IMR-90 (cell line): ENCODE measurements at regions not wholly inside any gene's neighbourhood (a gene's known extent, or its start where the extent isn't known, plus 50 kb on each side); places are given as distances from the start of the nearest gene placed in this dataset.

Experiments used
- ATAC-seq: fragments of 200-7000 bp; cut with Tn5 transposase; 2 replicates; pipeline ENCODE4 v1.9.1; 2020; ENCODE audit warnings: low read depth, mild to moderate bottlenecking, moderate library complexity
- BruUV-seq: library from RNA; stranded (reverse); fragments of 400-500 nt; replicated peaks from 2 replicates; lab custom pipeline; 2021; lab: Mats Ljungman, UMichigan
- CTCF ChIA-PET: fragments of 300-600 bp; formaldehyde crosslinking; extraction: SDS; loops from one replicate; lab custom pipeline; 2021; ENCODE audit warnings: antibody characterized with exemption; lab: Yijun Ruan, JAX
- POLR2A ChIA-PET: fragments of 300-600 bp; sonication (Branson Sonifier 250); formaldehyde crosslinking; loops from one replicate; lab custom pipeline; 2022; ENCODE audit warnings: antibody characterized with exemption; ENCODE audit not compliant: unreplicated experiment; lab: Charles Lee
- DNase-seq: peaks from one replicate; pipeline ENCODE4 v3.0.0; 2013
- H2AFZ ChIP-seq: replicated peaks from 2 replicates; pipeline ENCODE3; 2013; ENCODE audit warnings: low read length, mild to moderate bottlenecking; ENCODE audit not compliant: poor library complexity
- H2AK5ac ChIP-seq: 2 replicates; pipeline ENCODE4 v1.6.1; 2013; ENCODE audit warnings: low read depth, low read length, inconsistent platforms
- H2AK9ac ChIP-seq: replicated peaks from 2 replicates; pipeline ENCODE3; 2013; ENCODE audit warnings: mild to moderate bottlenecking, low read depth, low read length, moderate library complexity; ENCODE audit not compliant: poor library complexity
- H2BK120ac ChIP-seq: 2 replicates; pipeline ENCODE4 v1.6.1; 2013; ENCODE audit warnings: low read depth, low read length, inconsistent platforms
- H2BK15ac ChIP-seq: 3 replicates; pipeline ENCODE4 v1.6.1; 2013; ENCODE audit warnings: low read depth, low read length, inconsistent platforms
- H2BK20ac ChIP-seq: 2 replicates; pipeline ENCODE4 v1.6.1; 2013; ENCODE audit warnings: low read depth, mild to moderate bottlenecking, inconsistent platforms, low read length, moderate library complexity
- H2BK5ac ChIP-seq: 2 replicates; pipeline ENCODE4 v1.6.1; 2013; ENCODE audit warnings: mild to moderate bottlenecking, low read depth, low read length, inconsistent platforms; ENCODE audit not compliant: poor library complexity, severe bottlenecking
- H3K14ac ChIP-seq: replicated peaks from 2 replicates; pipeline ENCODE4 v1.6.1; 2013; ENCODE audit warnings: low read depth, low read length, inconsistent platforms
- H3K18ac ChIP-seq: 2 replicates; pipeline ENCODE4 v1.6.1; 2013; ENCODE audit warnings: low read depth, low read length, control low read depth
- H3K23ac ChIP-seq: 2 replicates; pipeline ENCODE4 v1.6.1; 2013; ENCODE audit warnings: low read depth, low read length, inconsistent platforms
- H3K27ac ChIP-seq: 2 replicates; pipeline ENCODE4 v1.5.1; 2013; ENCODE audit warnings: mild to moderate bottlenecking, control low read depth, low read length; ENCODE audit not compliant: insufficient read depth
- H3K27me3 ChIP-seq: 2 replicates; pipeline ENCODE4 v1.6.1; 2013; ENCODE audit warnings: low read length; ENCODE audit not compliant: control insufficient read depth, insufficient read depth
- H3K36me3 ChIP-seq: 2 replicates; pipeline ENCODE4 v1.6.1; 2013; ENCODE audit warnings: low read length, mixed read lengths; ENCODE audit not compliant: control insufficient read depth, insufficient read depth
- H3K4ac ChIP-seq: 2 replicates; pipeline ENCODE4 v1.6.1; 2013; ENCODE audit warnings: low read depth, low read length, inconsistent platforms
- H3K4me1 ChIP-seq: 2 replicates; pipeline ENCODE4 v1.6.1; 2013; ENCODE audit warnings: low read length, mixed read lengths; ENCODE audit not compliant: control insufficient read depth, insufficient read depth
- H3K4me2 ChIP-seq: 2 replicates; pipeline ENCODE4 v1.6.1; 2013; ENCODE audit warnings: low read depth, mild to moderate bottlenecking, control low read depth, low read length, moderate library complexity
- H3K4me3 ChIP-seq: 2 replicates; pipeline ENCODE4 v1.5.1; 2013; ENCODE audit warnings: low read depth, mild to moderate bottlenecking, control low read depth, low read length, moderate library complexity; ENCODE audit not compliant: insufficient read depth
- H3K56ac ChIP-seq: 2 replicates; pipeline ENCODE4 v1.6.1; 2013; ENCODE audit warnings: low read length, inconsistent platforms; ENCODE audit not compliant: insufficient read depth; ENCODE audit errors: extremely low read depth
- H3K79me1 ChIP-seq, 2 experiments: 2 replicates each; pipeline ENCODE4 v1.6.1; 2013; ENCODE audit warnings: low read length in 2 of 2, inconsistent platforms in 1 of 2, low read depth in 1 of 2
- H3K9ac ChIP-seq: 2 replicates; pipeline ENCODE4 v1.6.1; 2013; ENCODE audit warnings: low read depth, low read length, control low read depth
- H3K9me1 ChIP-seq: 2 replicates; pipeline ENCODE4 v1.6.1; 2013; ENCODE audit warnings: low read length, inconsistent platforms; ENCODE audit not compliant: insufficient read depth
- H3K9me3 ChIP-seq: 2 replicates; pipeline ENCODE4 v1.6.1; 2013; ENCODE audit warnings: low read length; ENCODE audit not compliant: control insufficient read depth, insufficient read depth
- H4K20me1 ChIP-seq: 2 replicates; pipeline ENCODE4 v1.6.1; 2013; ENCODE audit warnings: low read length, inconsistent platforms; ENCODE audit not compliant: insufficient read depth
- H4K5ac ChIP-seq: 2 replicates; pipeline ENCODE4 v1.6.1; 2013; ENCODE audit warnings: mild to moderate bottlenecking, low read depth, low read length, control low read depth
- H4K8ac ChIP-seq, 2 experiments: 2 replicates each; pipeline ENCODE4 v1.6.1; 2013; ENCODE audit warnings: low read depth in 2 of 2, low read length in 2 of 2, control low read depth in 1 of 2, inconsistent platforms in 1 of 2
- H4K91ac ChIP-seq: 2 replicates; pipeline ENCODE4 v1.6.1; 2013; ENCODE audit warnings: low read depth, low read length, inconsistent platforms; ENCODE audit not compliant: insufficient read depth
- BHLHE40 ChIP-seq: fragments of 150-350 bp; IDR thresholded peaks from 2 replicates; pipeline ENCODE4 v1.6.1; 2016; ENCODE audit warnings: mild to moderate bottlenecking, low read depth, low read length
- CEBPB ChIP-seq: IDR thresholded peaks from 2 replicates; pipeline ENCODE4 v1.6.1; 2012; ENCODE audit warnings: low read depth, low read length, improper control_type of control experiment
- MAFK ChIP-seq: IDR thresholded peaks from 2 replicates; pipeline ENCODE4 v1.6.1; 2012; ENCODE audit warnings: low read depth, low read length, improper control_type of control experiment
- MAZ ChIP-seq: IDR thresholded peaks from 2 replicates; pipeline ENCODE4 v1.6.1; 2012; ENCODE audit warnings: low read depth, mild to moderate bottlenecking, low read length, improper control_type of control experiment, moderate library complexity, borderline replicate concordance
- MXI1 ChIP-seq: IDR thresholded peaks from 2 replicates; pipeline ENCODE4 v1.6.1; 2012; ENCODE audit warnings: low read depth, mild to moderate bottlenecking, low read length, moderate library complexity, borderline replicate concordance
- NFE2L2 ChIP-seq: fragments of 150-350 bp; IDR thresholded peaks from 2 replicates; pipeline ENCODE4 v1.6.1; 2016; ENCODE audit warnings: low read depth, mild to moderate bottlenecking, low read length
- POLR2A ChIP-seq: IDR thresholded peaks from 2 replicates; pipeline ENCODE4 v1.6.1; 2012; ENCODE audit warnings: mild to moderate bottlenecking, low read depth, low read length
- RAD21 ChIP-seq: IDR thresholded peaks from 2 replicates; pipeline ENCODE4 v1.6.1; 2012; ENCODE audit warnings: low read length, improper control_type of control experiment
- RCOR1 ChIP-seq: IDR thresholded peaks from 2 replicates; pipeline ENCODE4 v1.6.1; 2012; ENCODE audit warnings: mild to moderate bottlenecking, low read length, improper control_type of control experiment; ENCODE audit not compliant: insufficient replicate concordance
- RFX5 ChIP-seq: IDR thresholded peaks from 2 replicates; pipeline ENCODE4 v1.8.0; 2012; ENCODE audit warnings: low read depth, mild to moderate bottlenecking, low read length, moderate library complexity
- SMC3 ChIP-seq: fragments of 150-350 bp; IDR thresholded peaks from 2 replicates; pipeline ENCODE4 v1.6.1; 2016; ENCODE audit warnings: low read depth, mild to moderate bottlenecking, antibody characterized with exemption, low read length, moderate library complexity
- WGBS, 2 experiments: methylation state at CpG; one replicate each; pipeline versions ENCODE4 v1.1.5 to v1.1.7; 2013; ENCODE audit warnings: missing lambda C conversion rate in 2 of 2; ENCODE audit not compliant: insufficient read length in 1 of 2; ENCODE audit errors: extremely low coverage in 2 of 2; 5-methylcytosine and 5-hydroxymethylcytosine counted together
- dilution Hi-C: fragments of 300-500 bp; cut with HindIII; formaldehyde crosslinking; loops from one replicate; pipeline ENCODE4 v1.14.3; 2018; ENCODE audit warnings: low sequenced_read_pairs; ENCODE audit not compliant: unreplicated experiment
- in situ Hi-C: fragments of 300-500 bp; cut with MboI; formaldehyde crosslinking; loops from 3 replicates; pipeline ENCODE4 v1.14.3; 2019; ENCODE audit warnings: low sequenced_read_pairs, inconsistent platforms, mixed read lengths
- intact Hi-C: fragments of 100-400 bp; cut with micrococcal nuclease; formaldehyde crosslinking; loops from 2 replicates; pipeline ENCODE4 v1.10.0; 2022
- TF ChIP-seq, protein P1 (sequence below): fragments of 150-350 bp; IDR thresholded peaks from 2 replicates; pipeline ENCODE4 v1.6.1; 2016; ENCODE audit warnings: low read depth, mild to moderate bottlenecking, low read length, moderate library complexity, borderline replicate concordance
- TF ChIP-seq, protein P2 (sequence below): fragments of 150-350 bp; IDR thresholded peaks from 2 replicates; pipeline ENCODE4 v1.6.1; 2017; ENCODE audit warnings: mild to moderate bottlenecking, antibody characterized with exemption, low read length, low read depth

DNA sequence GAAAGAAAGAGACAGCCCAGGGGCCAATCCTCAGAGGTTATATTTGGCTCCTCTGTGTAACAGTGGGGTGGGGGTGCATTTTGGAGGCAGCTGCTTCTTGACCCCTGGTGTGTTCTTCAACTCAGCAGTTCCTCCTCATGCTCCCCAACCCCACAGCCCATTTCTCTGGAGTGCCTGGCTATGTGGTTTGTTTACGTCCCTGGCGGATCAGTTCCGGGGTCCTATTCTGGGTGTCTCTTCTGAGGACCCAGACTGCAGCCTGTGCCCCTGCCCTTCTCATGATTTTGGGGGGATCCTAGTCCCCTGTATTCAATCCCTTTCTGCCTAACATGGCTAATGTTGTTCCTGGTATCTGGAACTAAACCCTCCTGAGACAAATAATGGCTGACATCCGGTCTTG, 70.5 kb upstream of the SULF2 start:
- no peak overlapping the region for H2AK5ac ChIP-seq
- H3K4me3 ChIP-seq, result no peak overlapping the region
- no peak overlapping the region for H2AK9ac ChIP-seq
- H2BK120ac ChIP-seq, result no peak overlapping the region
- no peak overlapping the region for H3K14ac ChIP-seq
- TF ChIP-seq RAD21 (no peak), NFE2L2 (no peak), POLR2A (no peak), MAZ (no peak), RFX5 (no peak), SMC3 (no peak), MAFK (no peak), MXI1 (no peak), CEBPB (no peak), RCOR1 (no peak), BHLHE40 (no peak)
- TF ChIP-seq, protein P1, sequence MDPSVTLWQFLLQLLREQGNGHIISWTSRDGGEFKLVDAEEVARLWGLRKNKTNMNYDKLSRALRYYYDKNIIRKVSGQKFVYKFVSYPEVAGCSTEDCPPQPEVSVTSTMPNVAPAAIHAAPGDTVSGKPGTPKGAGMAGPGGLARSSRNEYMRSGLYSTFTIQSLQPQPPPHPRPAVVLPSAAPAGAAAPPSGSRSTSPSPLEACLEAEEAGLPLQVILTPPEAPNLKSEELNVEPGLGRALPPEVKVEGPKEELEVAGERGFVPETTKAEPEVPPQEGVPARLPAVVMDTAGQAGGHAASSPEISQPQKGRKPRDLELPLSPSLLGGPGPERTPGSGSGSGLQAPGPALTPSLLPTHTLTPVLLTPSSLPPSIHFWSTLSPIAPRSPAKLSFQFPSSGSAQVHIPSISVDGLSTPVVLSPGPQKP, result no peak
- TF ChIP-seq, protein P2, sequence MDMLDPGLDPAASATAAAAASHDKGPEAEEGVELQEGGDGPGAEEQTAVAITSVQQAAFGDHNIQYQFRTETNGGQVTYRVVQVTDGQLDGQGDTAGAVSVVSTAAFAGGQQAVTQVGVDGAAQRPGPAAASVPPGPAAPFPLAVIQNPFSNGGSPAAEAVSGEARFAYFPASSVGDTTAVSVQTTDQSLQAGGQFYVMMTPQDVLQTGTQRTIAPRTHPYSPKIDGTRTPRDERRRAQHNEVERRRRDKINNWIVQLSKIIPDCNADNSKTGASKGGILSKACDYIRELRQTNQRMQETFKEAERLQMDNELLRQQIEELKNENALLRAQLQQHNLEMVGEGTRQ, result no peak
- H3K79me1 ChIP-seq, result no peaks in the 10 kb centered on the region
- no peak overlapping the region for H4K91ac ChIP-seq
- in situ Hi-C loops, result no loop called here
- dilution Hi-C loops, result no loop called here
- peaks cover 2% of the 10 kb centered on the region; the same call in 1 of the 2 replicates for H3K9me3 ChIP-seq
- H3K56ac ChIP-seq, result no peak overlapping the region
- WGBS, 2 experiments, result no CpG with 5 or more reads among the region's 4 CpGs
- H3K27me3 ChIP-seq, result peaks cover 8% of the 10 kb centered on the region
- no peak overlapping the region for H3K23ac ChIP-seq
- H3K27ac ChIP-seq, result no peak overlapping the region
- ChIA-PET POLR2A (no interaction called here), CTCF (no interaction called here)
- H3K9me1 ChIP-seq, result no peaks in the 10 kb centered on the region
- H4K20me1 ChIP-seq, result no peaks in the 10 kb centered on the region
- H3K9ac ChIP-seq, result no peak overlapping the region
- H4K8ac ChIP-seq, result no peak overlapping the region
- H3K4me1 ChIP-seq, result no peaks in the 10 kb centered on the region; the same call in 1 of the 2 replicates
- no peak overlapping the region for H2BK20ac ChIP-seq
- no peak overlapping the region for H4K5ac ChIP-seq
- ATAC-seq, result no peak
- no peak overlapping the region for H2BK15ac ChIP-seq
- intact Hi-C loops, result no loop called here
- no peaks in the 10 kb centered on the region for H3K36me3 ChIP-seq
- H3K18ac ChIP-seq, result no peak overlapping the region
- H3K4me2 ChIP-seq, result no peak overlapping the region
- no peak for DNase-seq
- no peak overlapping the region for H2AFZ ChIP-seq
- no peak overlapping the region for H3K4ac ChIP-seq
- no TSS peak for BruUV-seq
- no peak overlapping the region for H2BK5ac ChIP-seq
